DND-41 (cell line): ENCODE measurements at regions not wholly inside any gene's neighbourhood (a gene's known extent, or its start where the extent isn't known, plus 50 kb on each side); places are given as distances from the start of the nearest gene placed in this dataset.

Source experiments
- EZH2 ChIP-seq: IDR thresholded peaks from 3 replicates; pipeline ENCODE4 v1.6.1; 2012; ENCODE audit warnings: borderline replicate concordance, low read depth, mild to moderate bottlenecking, moderate library complexity, low read length, inconsistent platforms; ENCODE audit not compliant: severe bottlenecking
- TF ChIP-seq, protein P1 (sequence below): IDR thresholded peaks from 2 replicates; pipeline ENCODE4 v1.5.1; 2012; ENCODE audit warnings: borderline replicate concordance, low read length, moderate library complexity, mild to moderate bottlenecking; ENCODE audit not compliant: poor library complexity, severe bottlenecking; ENCODE audit errors: extremely low read depth

GRCh38 chr3:36298188-36298587 is 82.1 kb upstream of the STAC start:
- TF ChIP-seq, protein P1, sequence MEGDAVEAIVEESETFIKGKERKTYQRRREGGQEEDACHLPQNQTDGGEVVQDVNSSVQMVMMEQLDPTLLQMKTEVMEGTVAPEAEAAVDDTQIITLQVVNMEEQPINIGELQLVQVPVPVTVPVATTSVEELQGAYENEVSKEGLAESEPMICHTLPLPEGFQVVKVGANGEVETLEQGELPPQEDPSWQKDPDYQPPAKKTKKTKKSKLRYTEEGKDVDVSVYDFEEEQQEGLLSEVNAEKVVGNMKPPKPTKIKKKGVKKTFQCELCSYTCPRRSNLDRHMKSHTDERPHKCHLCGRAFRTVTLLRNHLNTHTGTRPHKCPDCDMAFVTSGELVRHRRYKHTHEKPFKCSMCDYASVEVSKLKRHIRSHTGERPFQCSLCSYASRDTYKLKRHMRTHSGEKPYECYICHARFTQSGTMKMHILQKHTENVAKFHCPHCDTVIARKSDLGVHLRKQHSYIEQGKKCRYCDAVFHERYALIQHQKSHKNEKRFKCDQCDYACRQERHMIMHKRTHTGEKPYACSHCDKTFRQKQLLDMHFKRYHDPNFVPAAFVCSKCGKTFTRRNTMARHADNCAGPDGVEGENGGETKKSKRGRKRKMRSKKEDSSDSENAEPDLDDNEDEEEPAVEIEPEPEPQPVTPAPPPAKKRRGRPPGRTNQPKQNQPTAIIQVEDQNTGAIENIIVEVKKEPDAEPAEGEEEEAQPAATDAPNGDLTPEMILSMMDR = no peak
- TF ChIP-seq EZH2 = no peak
